HepG2 (cell line): ENCODE measurements at regions not wholly inside any gene's neighbourhood (a gene's known extent, or its start where the extent isn't known, plus 50 kb on each side); places are given as distances from the start of the nearest gene placed in this dataset.

Experiments used
- ATAC-seq: fragments of 200-7000 bp; cut with Tn5 transposase; 3 replicates; pipeline ENCODE4 v1.9.1; 2020; ENCODE audit warnings: mild to moderate bottlenecking, moderate library complexity
- BruUV-seq: library from RNA; stranded (reverse); fragments of 400-500 nt; replicated peaks from 2 replicates; lab custom pipeline; 2021; lab: Mats Ljungman, UMichigan
- CTCF ChIA-PET: fragments of 300-600 bp; formaldehyde crosslinking; extraction: SDS; loops from one replicate; lab custom pipeline; 2021; ENCODE audit warnings: low total read pairs, inconsistent platforms, low intra/inter-chr PET ratio; lab: Yijun Ruan, JAX
- POLR2A ChIA-PET: fragments of 350-600 bp; sonication (Branson Sonifier 250); formaldehyde crosslinking; loops from one replicate; lab custom pipeline; 2020; ENCODE audit warnings: antibody characterized with exemption, inconsistent platforms; lab: Yijun Ruan, JAX
- DNase-seq: peaks from one replicate; pipeline ENCODE4 v3.0.0-alpha.2; 2015; ENCODE audit warnings: low spot score
- FAIRE-seq: peaks from 3 replicates; lab custom pipeline; 2011; peaks lifted over from hg19 to GRCh38; lab: Jason Lieb, UNC
- H2AFZ ChIP-seq: one replicate; pipeline ENCODE4 v1.6.1; 2011; ENCODE audit warnings: low read length, inconsistent platforms
- H3K27ac ChIP-seq: fragments of 300-600 bp; 3 replicates; pipeline ENCODE4 v1.8.0; 2011; ENCODE audit warnings: mixed run types, mild to moderate bottlenecking, mixed read lengths, low read length, inconsistent platforms; ENCODE audit not compliant: insufficient read depth; ENCODE audit errors: extremely low read length
- H3K27me3 ChIP-seq, 2 experiments: fragments of 200-600 bp in 1 of 2; 2 replicates in 1 of 2; 3 replicates in 1 of 2; pipeline versions ENCODE4 v1.6.0 to v1.8.0; 2011; ENCODE audit warnings: low read length in 2 of 2, mild to moderate bottlenecking in 2 of 2, moderate library complexity in 2 of 2, inconsistent platforms in 1 of 2; ENCODE audit not compliant: insufficient read depth in 2 of 2, control insufficient read depth in 1 of 2
- H3K36me3 ChIP-seq, 2 experiments: fragments of 200-600 bp in 1 of 2; replicated peaks in 1 of 2; 2 replicates in 1 of 2; 3 replicates in 1 of 2; pipeline versions ENCODE4 v1.5.1 to v1.8.0; 2011; ENCODE audit warnings: low read length in 2 of 2, inconsistent platforms in 1 of 2; ENCODE audit not compliant: insufficient read depth in 2 of 2, control insufficient read depth in 1 of 2
- H3K4me1 ChIP-seq: 2 replicates; pipeline ENCODE4 v1.5.1; 2012; ENCODE audit warnings: low read length, inconsistent platforms; ENCODE audit not compliant: insufficient read depth
- H3K4me2 ChIP-seq: 2 replicates; pipeline ENCODE4 v1.6.0; 2011; ENCODE audit warnings: low read depth, low read length, inconsistent platforms
- H3K4me3 ChIP-seq, 3 experiments: fragments of 200-600 bp in 1 of 3; sonication (generic), shearing (Covaris generic) in 1 of 3; replicated peaks in 1 of 3; 2 replicates each; pipeline ENCODE4 v1.5.1; 2011 to 2016; ENCODE audit warnings: low read length in 3 of 3, inconsistent platforms in 2 of 3, low read depth in 2 of 3, mild to moderate bottlenecking in 2 of 3, control low read depth in 1 of 3, mixed read lengths in 1 of 3; ENCODE audit not compliant: insufficient read depth in 1 of 3
- H3K79me2 ChIP-seq: one replicate; pipeline ENCODE4 v1.6.1; 2011; ENCODE audit warnings: low read length, inconsistent platforms; ENCODE audit not compliant: insufficient read depth
- H3K9ac ChIP-seq: 2 replicates; pipeline ENCODE4 v1.6.0; 2011; ENCODE audit warnings: mild to moderate bottlenecking, low read depth, low read length, inconsistent platforms; ENCODE audit not compliant: insufficient read depth
- H3K9me3 ChIP-seq: 2 replicates; pipeline ENCODE4 v1.5.1; 2012; ENCODE audit warnings: mild to moderate bottlenecking, low read length
- H4K20me1 ChIP-seq: 2 replicates; pipeline ENCODE4 v1.6.0; 2011; ENCODE audit warnings: inconsistent platforms, mild to moderate bottlenecking, low read length, moderate library complexity; ENCODE audit not compliant: insufficient read depth
- ARHGAP35 ChIP-seq: sonication (generic); formaldehyde crosslinking; IDR thresholded peaks from 2 replicates; pipeline ENCODE4 v1.9.0; 2022; ENCODE audit warnings: mild to moderate bottlenecking, inconsistent platforms, moderate library complexity, missing genetic modification reagents, borderline replicate concordance
- BHLHE40 ChIP-seq: IDR thresholded peaks from 2 replicates; pipeline ENCODE4 v1.6.1; 2011; ENCODE audit warnings: low read length, improper control_type of control experiment
- ELF1 ChIP-seq: sonication (generic); formaldehyde crosslinking; IDR thresholded peaks from 2 replicates; pipeline ENCODE4 v1.4.0; 2020; ENCODE audit warnings: missing genetic modification reagents
- RNF2 ChIP-seq: fragments of 450-650 bp; conservative IDR thresholded peaks from 2 replicates; pipeline ENCODE4 v1.6.1; 2016; ENCODE audit warnings: low read depth
- SOX6 ChIP-seq, 2 experiments: fragments of 450-650 bp in 1 of 2; sonication (generic) in 1 of 2; formaldehyde crosslinking in 1 of 2; IDR thresholded peaks; 2 replicates each; pipeline versions ENCODE4 v1.4.0 to v1.6.1; 2017 to 2020; ENCODE audit warnings: antibody characterized with exemption in 1 of 2, mild to moderate bottlenecking in 1 of 2, missing genetic modification reagents in 1 of 2
- STAG1 ChIP-seq: sonication (generic); formaldehyde crosslinking; IDR thresholded peaks from 2 replicates; pipeline ENCODE4 v1.4.0; 2020; ENCODE audit warnings: missing genetic modification reagents
- ZNF124 ChIP-seq: sonication (generic); formaldehyde crosslinking; IDR thresholded peaks from 2 replicates; pipeline ENCODE4 v1.4.0; 2020; ENCODE audit warnings: missing genetic modification reagents
- ZNF225 ChIP-seq: sonication (generic); formaldehyde crosslinking; IDR thresholded peaks from 2 replicates; pipeline ENCODE4 v1.4.0; 2020; ENCODE audit warnings: mild to moderate bottlenecking, missing genetic modification reagents
- ZNF282 ChIP-seq: fragments of 450-650 bp; IDR thresholded peaks from 2 replicates; pipeline ENCODE4 v1.6.1; 2018; ENCODE audit not compliant: partially characterized antibody
- ZNF605 ChIP-seq: sonication (generic); formaldehyde crosslinking; IDR thresholded peaks from 2 replicates; pipeline ENCODE4 v1.8.0; 2022; ENCODE audit warnings: mild to moderate bottlenecking, missing genetic modification reagents
- ZNF709 ChIP-seq: sonication (generic); formaldehyde crosslinking; IDR thresholded peaks from 2 replicates; pipeline ENCODE4 v1.5.0; 2020; ENCODE audit warnings: mild to moderate bottlenecking, missing genetic modification reagents
- ZNF766 ChIP-seq: sonication (generic); formaldehyde crosslinking; IDR thresholded peaks from 2 replicates; pipeline ENCODE4 v1.5.0; 2020; ENCODE audit warnings: missing genetic modification reagents, borderline replicate concordance
- ZNF850 ChIP-seq: sonication (generic); formaldehyde crosslinking; conservative IDR thresholded peaks from 2 replicates; pipeline ENCODE4 v1.9.0; 2021; ENCODE audit warnings: mild to moderate bottlenecking, missing genetic modification reagents
- WGBS: methylation state at CpG from one replicate; pipeline ENCODE4 v1.1.6; 2017; ENCODE audit warnings: low lambda C conversion rate; 5-methylcytosine and 5-hydroxymethylcytosine counted together
- in situ Hi-C: cut with HindIII; loops from 2 replicates; pipeline ENCODE4 v1.10.0; 2017; ENCODE audit warnings: low pct_unique_long_range_greater_than_20kb; ENCODE audit not compliant: extremely low pct_ligation_motif_present
- intact Hi-C: fragments of 100-400 bp; cut with micrococcal nuclease; formaldehyde crosslinking; loops from one replicate; pipeline ENCODE4 v1.10.0; 2022; ENCODE audit not compliant: unreplicated experiment
- TF ChIP-seq, protein P1 (sequence below): sonication (generic); formaldehyde crosslinking; IDR thresholded peaks from 2 replicates; pipeline ENCODE4 v1.4.0; 2020; ENCODE audit warnings: missing genetic modification reagents
- TF ChIP-seq, protein P2 (sequence below): sonication (generic); formaldehyde crosslinking; IDR thresholded peaks from 2 replicates; pipeline ENCODE4 v1.4.0; 2020; ENCODE audit warnings: mild to moderate bottlenecking, missing genetic modification reagents

DNA sequence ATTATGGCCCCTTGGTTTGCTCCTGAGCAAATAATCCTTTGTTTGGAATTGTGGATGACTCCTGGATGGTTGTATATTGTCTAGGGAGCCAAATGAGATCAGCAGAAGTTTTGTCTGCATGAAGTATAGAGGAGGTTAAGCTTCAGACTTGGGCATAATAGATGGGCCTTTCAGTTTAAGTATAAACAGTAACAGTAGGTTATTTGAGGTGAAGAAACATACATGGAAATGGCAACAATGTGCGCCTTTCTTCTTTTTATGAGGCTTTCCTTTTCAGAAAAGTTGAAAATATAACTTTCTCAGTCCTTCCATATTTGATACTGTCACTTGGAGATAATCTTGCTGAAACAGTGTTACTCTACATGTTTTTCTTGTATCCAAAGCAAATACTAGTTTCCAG, 63.7 kb upstream of the PPP1R12A start:
- CTCF ChIA-PET: no interaction called here
- in situ Hi-C loops (loop anchor here (10.0 kb wide), 1 partner anchor 584 kb away; no protein-coding TSS in a partner anchor), intact Hi-C loops (no loop called here)
- 12% methylated on average over 1 of the region's 1 CpG for WGBS
- Histone ChIP-seq H3K27ac (no peak overlapping the region), H3K9me3 (no peaks in the 10 kb centered on the region), H4K20me1 (no peaks in the 10 kb centered on the region), H3K4me3 (no peak overlapping the region), H3K79me2 (no peaks in the 10 kb centered on the region), H3K27me3 (no peaks in the 10 kb centered on the region), H3K4me1 (no peaks in the 10 kb centered on the region; the same call in 1 of the 2 replicates), H3K9ac (no peak overlapping the region), H3K4me2 (no peak overlapping the region), H2AFZ (no peak overlapping the region), H3K36me3 (no peaks in the 10 kb centered on the region)
- POLR2A ChIA-PET: no interaction called here
- no peak for ATAC-seq
- no TSS peak for BruUV-seq
- DNase-seq: no peak
- no peak for FAIRE-seq
- no peak for TF ChIP-seq ZNF605 (CRISPR knock-in tag)
- no peak for TF ChIP-seq SOX6 (IDR thresholded peaks at IDR 0.05)
- TF ChIP-seq SOX6 (CRISPR knock-in tag; IDR thresholded peaks at IDR 0.05): no peak
- no peak for TF ChIP-seq STAG1 (CRISPR knock-in tag)
- TF ChIP-seq ZNF225: no peak
- no peak for TF ChIP-seq BHLHE40
- no peak for TF ChIP-seq ZNF709 (CRISPR knock-in tag)
- no peak for TF ChIP-seq ZNF282
- TF ChIP-seq ZNF124: no peak
- no peak for TF ChIP-seq ZNF850 (CRISPR knock-in tag)
- TF ChIP-seq RNF2: no peak
- TF ChIP-seq, protein P1, sequence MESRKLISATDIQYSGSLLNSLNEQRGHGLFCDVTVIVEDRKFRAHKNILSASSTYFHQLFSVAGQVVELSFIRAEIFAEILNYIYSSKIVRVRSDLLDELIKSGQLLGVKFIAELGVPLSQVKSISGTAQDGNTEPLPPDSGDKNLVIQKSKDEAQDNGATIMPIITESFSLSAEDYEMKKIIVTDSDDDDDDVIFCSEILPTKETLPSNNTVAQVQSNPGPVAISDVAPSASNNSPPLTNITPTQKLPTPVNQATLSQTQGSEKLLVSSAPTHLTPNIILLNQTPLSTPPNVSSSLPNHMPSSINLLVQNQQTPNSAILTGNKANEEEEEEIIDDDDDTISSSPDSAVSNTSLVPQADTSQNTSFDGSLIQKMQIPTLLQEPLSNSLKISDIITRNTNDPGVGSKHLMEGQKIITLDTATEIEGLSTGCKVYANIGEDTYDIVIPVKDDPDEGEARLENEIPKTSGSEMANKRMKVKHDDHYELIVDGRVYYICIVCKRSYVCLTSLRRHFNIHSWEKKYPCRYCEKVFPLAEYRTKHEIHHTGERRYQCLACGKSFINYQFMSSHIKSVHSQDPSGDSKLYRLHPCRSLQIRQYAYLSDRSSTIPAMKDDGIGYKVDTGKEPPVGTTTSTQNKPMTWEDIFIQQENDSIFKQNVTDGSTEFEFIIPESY (CRISPR knock-in tag): no peak
- no peak for TF ChIP-seq ELF1 (CRISPR knock-in tag)
- TF ChIP-seq, protein P2, sequence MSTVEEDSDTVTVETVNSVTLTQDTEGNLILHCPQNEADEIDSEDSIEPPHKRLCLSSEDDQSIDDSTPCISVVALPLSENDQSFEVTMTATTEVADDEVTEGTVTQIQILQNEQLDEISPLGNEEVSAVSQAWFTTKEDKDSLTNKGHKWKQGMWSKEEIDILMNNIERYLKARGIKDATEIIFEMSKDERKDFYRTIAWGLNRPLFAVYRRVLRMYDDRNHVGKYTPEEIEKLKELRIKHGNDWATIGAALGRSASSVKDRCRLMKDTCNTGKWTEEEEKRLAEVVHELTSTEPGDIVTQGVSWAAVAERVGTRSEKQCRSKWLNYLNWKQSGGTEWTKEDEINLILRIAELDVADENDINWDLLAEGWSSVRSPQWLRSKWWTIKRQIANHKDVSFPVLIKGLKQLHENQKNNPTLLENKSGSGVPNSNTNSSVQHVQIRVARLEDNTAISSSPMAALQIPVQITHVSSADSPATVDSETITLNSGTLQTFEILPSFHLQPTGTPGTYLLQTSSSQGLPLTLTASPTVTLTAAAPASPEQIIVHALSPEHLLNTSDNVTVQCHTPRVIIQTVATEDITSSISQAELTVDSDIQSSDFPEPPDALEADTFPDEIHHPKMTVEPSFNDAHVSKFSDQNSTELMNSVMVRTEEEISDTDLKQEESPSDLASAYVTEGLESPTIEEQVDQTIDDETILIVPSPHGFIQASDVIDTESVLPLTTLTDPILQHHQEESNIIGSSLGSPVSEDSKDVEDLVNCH (CRISPR knock-in tag): no peak
- no peak for TF ChIP-seq ZNF766 (CRISPR knock-in tag)
- no peak for TF ChIP-seq ARHGAP35 (CRISPR knock-in tag)
